ENCODE measurements at regions not wholly inside any gene's neighbourhood (a gene's known extent, or its start where the extent isn't known, plus 50 kb on each side); places are given as distances from the start of the nearest gene placed in this dataset.

GRCh38 chr18:45237343-45238098 is 377.8 kb upstream of the SLC14A2 start:
- TF ChIP-seq EZH2 (IDR thresholded peaks at IDR 0.05), result no peak
- TF ChIP-seq POLR2AphosphoS5 (IDR thresholded peaks at IDR 0.05; ENCODE audit: borderline replicate concordance, low read depth, low read length), result no peak
- TF ChIP-seq FOXP2 (optimal IDR thresholded peaks at IDR 0.05; ENCODE audit: control extremely low read depth, extremely low read length, insufficient read depth), result no peak
